Neural cell (in vitro differentiated cells): ENCODE measurements at regions not wholly inside any gene's neighbourhood (a gene's known extent, or its start where the extent isn't known, plus 50 kb on each side); places are given as distances from the start of the nearest gene placed in this dataset.

Experiments used
- CTCF ChIP-seq: fragments of 450-650 bp; IDR thresholded peaks from 2 replicates; pipeline ENCODE4 v1.5.1; 2014; ENCODE audit warnings: antibody characterized with exemption, mild to moderate bottlenecking, moderate library complexity; ENCODE audit not compliant: poor library complexity, severe bottlenecking
- EP300 ChIP-seq: fragments of 450-650 bp; conservative IDR thresholded peaks from 2 replicates; pipeline ENCODE4 v1.6.1; 2014; ENCODE audit warnings: antibody characterized with exemption, mild to moderate bottlenecking, moderate library complexity; ENCODE audit not compliant: poor library complexity, severe bottlenecking
- MXI1 ChIP-seq: fragments of 450-650 bp; conservative IDR thresholded peaks from 2 replicates; pipeline ENCODE4 v1.6.1; 2014; ENCODE audit warnings: antibody characterized with exemption, mild to moderate bottlenecking; ENCODE audit not compliant: poor library complexity, severe bottlenecking
- POLR2AphosphoS5 ChIP-seq: IDR thresholded peaks from 2 replicates; pipeline ENCODE4 v1.6.1; 2012
- RAD21 ChIP-seq: fragments of 450-650 bp; conservative IDR thresholded peaks from 2 replicates; pipeline ENCODE4 v1.6.1; 2014; ENCODE audit warnings: antibody characterized with exemption, mild to moderate bottlenecking, moderate library complexity
- REST ChIP-seq: IDR thresholded peaks from 2 replicates; pipeline ENCODE4 v1.6.1; 2012; ENCODE audit warnings: borderline replicate concordance

- TF ChIP-seq RAD21, result no peak
- TF ChIP-seq CTCF, result no peak
- TF ChIP-seq REST, result no peak
- TF ChIP-seq EP300, result no peak
- no peak for TF ChIP-seq MXI1
- TF ChIP-seq POLR2AphosphoS5, result no peak
These were observed 230.6 kb upstream of the CHRM2 start for GRCh38 chr7:136637813-136638212.
